ENCODE measurements at regions not wholly inside any gene's neighbourhood (a gene's known extent, or its start where the extent isn't known, plus 50 kb on each side); places are given as distances from the start of the nearest gene placed in this dataset.

GRCh38 chr1:207256869-207257268 is 64.6 kb upstream of the CD55 start:
- TF ChIP-seq EGR1 (IDR thresholded peaks at IDR 0.05) (no peak), TEAD4 (IDR thresholded peaks at IDR 0.05) (no peak), TAF1 (IDR thresholded peaks at IDR 0.05; ENCODE audit: low read depth) (no peak), RAD21 (IDR thresholded peaks at IDR 0.05; ENCODE audit: low read depth) (no peak)
